BE2C (cell line): ENCODE measurements at regions not wholly inside any gene's neighbourhood (a gene's known extent, or its start where the extent isn't known, plus 50 kb on each side); places are given as distances from the start of the nearest gene placed in this dataset.

ENCODE experiments used
- DNase-seq: peaks from one replicate; pipeline ENCODE4 v3.0.0-alpha.2; 2020
- H3K27me3 ChIP-seq: fragments of 250-450 bp; sonication (Bioruptor Pico); 2 replicates; pipeline ENCODE4 v1.5.1; 2020; ENCODE audit warnings: mild to moderate bottlenecking
- H3K36me3 ChIP-seq: fragments of 250-450 bp; sonication (Bioruptor Pico); 2 replicates; pipeline ENCODE4 v1.5.1; 2020; ENCODE audit warnings: mild to moderate bottlenecking
- H3K4me1 ChIP-seq: fragments of 250-450 bp; sonication (Bioruptor Pico); 2 replicates; pipeline ENCODE4 v1.5.1; 2020
- H3K4me3 ChIP-seq: 2 replicates; pipeline ENCODE4 v1.5.1; 2011; ENCODE audit warnings: low read depth, low read length
- H3K9me3 ChIP-seq: fragments of 250-450 bp; sonication (Bioruptor Pico); 2 replicates; pipeline ENCODE4 v1.5.1; 2020
- TF ChIP-seq, protein P1 (sequence below): IDR thresholded peaks from 2 replicates; pipeline ENCODE4 v1.5.1; 2012; ENCODE audit warnings: mild to moderate bottlenecking, low read depth, low read length

GRCh38 chr13:47288546-47288945, 391.7 kb upstream of the HTR2A start:
- DNase-seq = no peak
- H3K4me1 ChIP-seq = no peaks in the 10 kb centered on the region
- no peaks in the 10 kb centered on the region for H3K9me3 ChIP-seq
- H3K4me3 ChIP-seq = no peak overlapping the region
- no peaks in the 10 kb centered on the region for H3K36me3 ChIP-seq
- H3K27me3 ChIP-seq = no peaks in the 10 kb centered on the region
- TF ChIP-seq, protein P1, sequence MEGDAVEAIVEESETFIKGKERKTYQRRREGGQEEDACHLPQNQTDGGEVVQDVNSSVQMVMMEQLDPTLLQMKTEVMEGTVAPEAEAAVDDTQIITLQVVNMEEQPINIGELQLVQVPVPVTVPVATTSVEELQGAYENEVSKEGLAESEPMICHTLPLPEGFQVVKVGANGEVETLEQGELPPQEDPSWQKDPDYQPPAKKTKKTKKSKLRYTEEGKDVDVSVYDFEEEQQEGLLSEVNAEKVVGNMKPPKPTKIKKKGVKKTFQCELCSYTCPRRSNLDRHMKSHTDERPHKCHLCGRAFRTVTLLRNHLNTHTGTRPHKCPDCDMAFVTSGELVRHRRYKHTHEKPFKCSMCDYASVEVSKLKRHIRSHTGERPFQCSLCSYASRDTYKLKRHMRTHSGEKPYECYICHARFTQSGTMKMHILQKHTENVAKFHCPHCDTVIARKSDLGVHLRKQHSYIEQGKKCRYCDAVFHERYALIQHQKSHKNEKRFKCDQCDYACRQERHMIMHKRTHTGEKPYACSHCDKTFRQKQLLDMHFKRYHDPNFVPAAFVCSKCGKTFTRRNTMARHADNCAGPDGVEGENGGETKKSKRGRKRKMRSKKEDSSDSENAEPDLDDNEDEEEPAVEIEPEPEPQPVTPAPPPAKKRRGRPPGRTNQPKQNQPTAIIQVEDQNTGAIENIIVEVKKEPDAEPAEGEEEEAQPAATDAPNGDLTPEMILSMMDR = no peak

DNA sequence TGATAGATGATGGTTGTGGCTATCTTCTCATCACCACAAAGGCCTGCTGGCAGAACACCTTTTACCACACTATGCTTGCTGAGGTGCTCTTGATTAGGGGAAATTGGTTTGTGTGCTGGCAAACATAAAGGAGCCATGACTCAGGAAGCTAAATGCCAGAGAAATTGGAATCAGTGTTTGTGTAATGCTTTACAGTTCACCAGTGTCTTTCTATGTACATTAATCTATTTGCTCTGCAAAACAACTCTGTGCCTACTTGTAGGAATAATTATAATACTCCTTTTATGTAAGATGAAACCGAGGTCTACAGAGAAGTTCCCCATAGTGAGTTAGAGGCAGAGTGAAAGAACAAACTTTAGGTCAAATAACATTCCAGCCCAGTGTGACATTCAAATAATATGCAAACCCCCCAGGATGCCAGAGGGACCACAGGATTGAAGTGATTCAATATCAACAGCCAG, 390.5 kb upstream of the HTR2A start:
- TF ChIP-seq, protein P1 = no peak
- H3K4me3 ChIP-seq = no peak overlapping the region
- DNase-seq = no peak
- no peaks in the 10 kb centered on the region for H3K4me1 ChIP-seq
- H3K36me3 ChIP-seq = no peaks in the 10 kb centered on the region
- no peaks in the 10 kb centered on the region for H3K9me3 ChIP-seq
- no peaks in the 10 kb centered on the region for H3K27me3 ChIP-seq

- TF ChIP-seq, protein P1 = no peak
- H3K27me3 ChIP-seq = peaks cover 3% of the 10 kb centered on the region; the same call in 1 of the 2 replicates
Observed at GRCh38 chr13:47281991-47282390, 385.1 kb upstream of the HTR2A start.

DNA sequence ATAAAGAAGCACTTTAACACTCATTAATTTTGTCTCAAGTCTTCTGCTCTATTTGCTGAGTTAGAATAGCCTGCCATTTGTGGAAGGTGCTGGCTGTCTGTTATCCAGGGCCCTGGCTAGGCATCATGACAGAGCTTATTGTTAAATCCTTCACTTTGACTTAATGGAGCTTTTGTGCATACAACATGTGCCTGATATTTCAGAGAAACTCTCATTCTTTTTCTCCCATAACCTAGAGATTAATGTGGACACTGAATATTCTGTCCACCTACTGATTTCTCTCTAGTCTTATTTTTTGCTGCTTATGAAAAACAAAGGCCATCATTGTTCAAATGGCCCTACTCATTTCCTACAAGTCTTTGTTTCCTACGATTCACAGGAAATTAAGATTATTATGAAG, 383.1 kb upstream of the HTR2A start:
- peaks cover 3% of the 10 kb centered on the region; the same call in 1 of the 2 replicates for H3K27me3 ChIP-seq
- no peak for DNase-seq
- TF ChIP-seq, protein P1 = no peak
- H3K36me3 ChIP-seq = no peaks in the 10 kb centered on the region
- H3K9me3 ChIP-seq = no peaks in the 10 kb centered on the region
- H3K4me3 ChIP-seq = no peak overlapping the region
- H3K4me1 ChIP-seq = no peaks in the 10 kb centered on the region

More at GRCh38 chr13:47281991-47282390, 385.1 kb upstream of the HTR2A start:
- Histone ChIP-seq H3K4me1 (no peaks in the 10 kb centered on the region), H3K4me3 (no peak overlapping the region), H3K36me3 (no peaks in the 10 kb centered on the region), H3K9me3 (no peaks in the 10 kb centered on the region)
- DNase-seq = no peak

DNA sequence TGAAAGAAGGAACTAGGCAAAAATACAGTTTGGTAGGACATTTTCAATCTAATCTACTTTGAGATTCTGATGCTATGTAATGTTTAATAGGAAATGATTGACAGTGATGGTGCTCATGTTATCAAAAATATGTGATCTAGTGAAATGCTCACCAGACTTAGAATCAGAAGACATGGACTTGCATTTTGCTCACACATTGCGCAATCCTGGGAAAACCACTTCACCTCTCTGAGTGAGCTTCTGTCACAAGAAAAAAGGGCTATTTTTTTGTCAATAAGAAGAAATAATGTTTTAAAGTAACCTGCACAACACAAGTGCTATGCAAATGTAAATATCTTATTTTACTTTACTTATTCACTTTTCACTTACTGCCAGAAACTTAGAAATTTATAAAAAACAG, 380.9 kb upstream of the HTR2A start:
- Histone ChIP-seq H3K4me1 (no peaks in the 10 kb centered on the region), H3K27me3 (peaks cover 3% of the 10 kb centered on the region; the same call in 1 of the 2 replicates), H3K4me3 (no peak overlapping the region), H3K9me3 (no peaks in the 10 kb centered on the region), H3K36me3 (no peaks in the 10 kb centered on the region)
- no peak for DNase-seq
- TF ChIP-seq, protein P1 = no peak

GRCh38 chr13:47268270-47268669, 371.4 kb upstream of the HTR2A start:
- no peak overlapping the region for H3K4me3 ChIP-seq
- no peak for DNase-seq
- H3K27me3 ChIP-seq = no peaks in the 10 kb centered on the region
- no peaks in the 10 kb centered on the region for H3K36me3 ChIP-seq
- no peaks in the 10 kb centered on the region for H3K9me3 ChIP-seq
- H3K4me1 ChIP-seq = no peaks in the 10 kb centered on the region
- TF ChIP-seq, protein P1 = no peak
